IMR-90 (cell line): ENCODE measurements at regions not wholly inside any gene's neighbourhood (a gene's known extent, or its start where the extent isn't known, plus 50 kb on each side); places are given as distances from the start of the nearest gene placed in this dataset.

Experiments used
- ATAC-seq: fragments of 200-7000 bp; cut with Tn5 transposase; 2 replicates; pipeline ENCODE4 v1.9.1; 2020; ENCODE audit warnings: low read depth, mild to moderate bottlenecking, moderate library complexity
- BruUV-seq: library from RNA; stranded (reverse); fragments of 400-500 nt; replicated peaks from 2 replicates; lab custom pipeline; 2021; lab: Mats Ljungman, UMichigan
- CTCF ChIA-PET: fragments of 300-600 bp; formaldehyde crosslinking; extraction: SDS; loops from one replicate; lab custom pipeline; 2021; ENCODE audit warnings: antibody characterized with exemption; lab: Yijun Ruan, JAX
- POLR2A ChIA-PET: fragments of 300-600 bp; sonication (Branson Sonifier 250); formaldehyde crosslinking; loops from one replicate; lab custom pipeline; 2022; ENCODE audit warnings: antibody characterized with exemption; ENCODE audit not compliant: unreplicated experiment; lab: Charles Lee
- DNase-seq: peaks from one replicate; pipeline ENCODE4 v3.0.0; 2013
- H2AFZ ChIP-seq: replicated peaks from 2 replicates; pipeline ENCODE3; 2013; ENCODE audit warnings: low read length, mild to moderate bottlenecking; ENCODE audit not compliant: poor library complexity
- H2AK5ac ChIP-seq: 2 replicates; pipeline ENCODE4 v1.6.1; 2013; ENCODE audit warnings: low read depth, low read length, inconsistent platforms
- H2AK9ac ChIP-seq: replicated peaks from 2 replicates; pipeline ENCODE3; 2013; ENCODE audit warnings: mild to moderate bottlenecking, low read depth, low read length, moderate library complexity; ENCODE audit not compliant: poor library complexity
- H2BK120ac ChIP-seq: 2 replicates; pipeline ENCODE4 v1.6.1; 2013; ENCODE audit warnings: low read depth, low read length, inconsistent platforms
- H2BK15ac ChIP-seq: 3 replicates; pipeline ENCODE4 v1.6.1; 2013; ENCODE audit warnings: low read depth, low read length, inconsistent platforms
- H2BK20ac ChIP-seq: 2 replicates; pipeline ENCODE4 v1.6.1; 2013; ENCODE audit warnings: low read depth, mild to moderate bottlenecking, inconsistent platforms, low read length, moderate library complexity
- H2BK5ac ChIP-seq: 2 replicates; pipeline ENCODE4 v1.6.1; 2013; ENCODE audit warnings: mild to moderate bottlenecking, low read depth, low read length, inconsistent platforms; ENCODE audit not compliant: poor library complexity, severe bottlenecking
- H3K14ac ChIP-seq: replicated peaks from 2 replicates; pipeline ENCODE4 v1.6.1; 2013; ENCODE audit warnings: low read depth, low read length, inconsistent platforms
- H3K18ac ChIP-seq: 2 replicates; pipeline ENCODE4 v1.6.1; 2013; ENCODE audit warnings: low read depth, low read length, control low read depth
- H3K23ac ChIP-seq: 2 replicates; pipeline ENCODE4 v1.6.1; 2013; ENCODE audit warnings: low read depth, low read length, inconsistent platforms
- H3K27ac ChIP-seq: 2 replicates; pipeline ENCODE4 v1.5.1; 2013; ENCODE audit warnings: mild to moderate bottlenecking, control low read depth, low read length; ENCODE audit not compliant: insufficient read depth
- H3K27me3 ChIP-seq: 2 replicates; pipeline ENCODE4 v1.6.1; 2013; ENCODE audit warnings: low read length; ENCODE audit not compliant: control insufficient read depth, insufficient read depth
- H3K36me3 ChIP-seq: 2 replicates; pipeline ENCODE4 v1.6.1; 2013; ENCODE audit warnings: low read length, mixed read lengths; ENCODE audit not compliant: control insufficient read depth, insufficient read depth
- H3K4ac ChIP-seq: 2 replicates; pipeline ENCODE4 v1.6.1; 2013; ENCODE audit warnings: low read depth, low read length, inconsistent platforms
- H3K4me1 ChIP-seq: 2 replicates; pipeline ENCODE4 v1.6.1; 2013; ENCODE audit warnings: low read length, mixed read lengths; ENCODE audit not compliant: control insufficient read depth, insufficient read depth
- H3K4me2 ChIP-seq: 2 replicates; pipeline ENCODE4 v1.6.1; 2013; ENCODE audit warnings: low read depth, mild to moderate bottlenecking, control low read depth, low read length, moderate library complexity
- H3K4me3 ChIP-seq: 2 replicates; pipeline ENCODE4 v1.5.1; 2013; ENCODE audit warnings: low read depth, mild to moderate bottlenecking, control low read depth, low read length, moderate library complexity; ENCODE audit not compliant: insufficient read depth
- H3K56ac ChIP-seq: 2 replicates; pipeline ENCODE4 v1.6.1; 2013; ENCODE audit warnings: low read length, inconsistent platforms; ENCODE audit not compliant: insufficient read depth; ENCODE audit errors: extremely low read depth
- H3K79me1 ChIP-seq, 2 experiments: 2 replicates each; pipeline ENCODE4 v1.6.1; 2013; ENCODE audit warnings: low read length in 2 of 2, inconsistent platforms in 1 of 2, low read depth in 1 of 2
- H3K9ac ChIP-seq: 2 replicates; pipeline ENCODE4 v1.6.1; 2013; ENCODE audit warnings: low read depth, low read length, control low read depth
- H3K9me1 ChIP-seq: 2 replicates; pipeline ENCODE4 v1.6.1; 2013; ENCODE audit warnings: low read length, inconsistent platforms; ENCODE audit not compliant: insufficient read depth
- H3K9me3 ChIP-seq: 2 replicates; pipeline ENCODE4 v1.6.1; 2013; ENCODE audit warnings: low read length; ENCODE audit not compliant: control insufficient read depth, insufficient read depth
- H4K20me1 ChIP-seq: 2 replicates; pipeline ENCODE4 v1.6.1; 2013; ENCODE audit warnings: low read length, inconsistent platforms; ENCODE audit not compliant: insufficient read depth
- H4K5ac ChIP-seq: 2 replicates; pipeline ENCODE4 v1.6.1; 2013; ENCODE audit warnings: mild to moderate bottlenecking, low read depth, low read length, control low read depth
- H4K8ac ChIP-seq, 2 experiments: 2 replicates each; pipeline ENCODE4 v1.6.1; 2013; ENCODE audit warnings: low read depth in 2 of 2, low read length in 2 of 2, control low read depth in 1 of 2, inconsistent platforms in 1 of 2
- H4K91ac ChIP-seq: 2 replicates; pipeline ENCODE4 v1.6.1; 2013; ENCODE audit warnings: low read depth, low read length, inconsistent platforms; ENCODE audit not compliant: insufficient read depth
- BHLHE40 ChIP-seq: fragments of 150-350 bp; IDR thresholded peaks from 2 replicates; pipeline ENCODE4 v1.6.1; 2016; ENCODE audit warnings: mild to moderate bottlenecking, low read depth, low read length
- MAFK ChIP-seq: IDR thresholded peaks from 2 replicates; pipeline ENCODE4 v1.6.1; 2012; ENCODE audit warnings: low read depth, low read length, improper control_type of control experiment
- MXI1 ChIP-seq: IDR thresholded peaks from 2 replicates; pipeline ENCODE4 v1.6.1; 2012; ENCODE audit warnings: low read depth, mild to moderate bottlenecking, low read length, moderate library complexity, borderline replicate concordance
- POLR2A ChIP-seq: IDR thresholded peaks from 2 replicates; pipeline ENCODE4 v1.6.1; 2012; ENCODE audit warnings: mild to moderate bottlenecking, low read depth, low read length
- RCOR1 ChIP-seq: IDR thresholded peaks from 2 replicates; pipeline ENCODE4 v1.6.1; 2012; ENCODE audit warnings: mild to moderate bottlenecking, low read length, improper control_type of control experiment; ENCODE audit not compliant: insufficient replicate concordance
- RFX5 ChIP-seq: IDR thresholded peaks from 2 replicates; pipeline ENCODE4 v1.8.0; 2012; ENCODE audit warnings: low read depth, mild to moderate bottlenecking, low read length, moderate library complexity
- WGBS, 2 experiments: methylation state at CpG; one replicate each; pipeline versions ENCODE4 v1.1.5 to v1.1.7; 2013; ENCODE audit warnings: missing lambda C conversion rate in 2 of 2; ENCODE audit not compliant: insufficient read length in 1 of 2; ENCODE audit errors: extremely low coverage in 2 of 2; 5-methylcytosine and 5-hydroxymethylcytosine counted together
- dilution Hi-C: fragments of 300-500 bp; cut with HindIII; formaldehyde crosslinking; loops from one replicate; pipeline ENCODE4 v1.14.3; 2018; ENCODE audit warnings: low sequenced_read_pairs; ENCODE audit not compliant: unreplicated experiment
- in situ Hi-C: fragments of 300-500 bp; cut with MboI; formaldehyde crosslinking; loops from 3 replicates; pipeline ENCODE4 v1.14.3; 2019; ENCODE audit warnings: low sequenced_read_pairs, inconsistent platforms, mixed read lengths
- intact Hi-C: fragments of 100-400 bp; cut with micrococcal nuclease; formaldehyde crosslinking; loops from 2 replicates; pipeline ENCODE4 v1.10.0; 2022
- TF ChIP-seq, protein P1 (sequence below): fragments of 150-350 bp; IDR thresholded peaks from 2 replicates; pipeline ENCODE4 v1.6.1; 2016; ENCODE audit warnings: low read depth, mild to moderate bottlenecking, low read length, moderate library complexity, borderline replicate concordance
- TF ChIP-seq, protein P2 (sequence below): conservative IDR thresholded peaks from 2 replicates; pipeline ENCODE4 v1.5.1; 2012; ENCODE audit warnings: mild to moderate bottlenecking, low read depth, low read length, improper control_type of control experiment

DNA sequence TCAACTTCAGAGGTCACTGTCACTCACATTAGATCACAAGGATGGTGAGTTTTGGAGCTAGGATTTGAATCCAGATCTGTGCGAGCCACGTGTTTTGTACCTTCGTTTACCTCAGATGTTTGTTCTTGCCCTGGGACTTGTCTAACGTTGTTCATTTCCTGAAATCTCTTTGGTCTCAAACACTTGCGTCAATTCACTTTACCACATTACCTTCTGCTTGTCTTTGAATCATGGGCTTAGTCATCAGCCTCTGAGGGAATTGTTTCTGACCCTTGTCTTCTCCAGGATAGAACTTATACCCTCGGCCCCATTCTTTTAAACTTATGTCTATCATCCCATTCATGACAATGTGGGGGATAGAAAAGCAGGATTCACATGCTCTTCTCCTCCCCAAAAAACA is 282.7 kb downstream of the DCDC2C start:
- H3K4ac ChIP-seq, result no peak overlapping the region
- no peak overlapping the region for H3K27ac ChIP-seq
- H2BK15ac ChIP-seq, result no peak overlapping the region
- H2AFZ ChIP-seq, result no peak overlapping the region
- no peak for DNase-seq
- in situ Hi-C loops, result no loop called here
- H2BK120ac ChIP-seq, result no peak overlapping the region
- no peaks in the 10 kb centered on the region for H4K20me1 ChIP-seq
- no peaks in the 10 kb centered on the region for H3K79me1 ChIP-seq
- WGBS, 2 experiments, result 41% methylated on average over 2 of the region's 6 CpGs; no CpG with 5 or more reads in 1 of the 2 experiments
- H3K36me3 ChIP-seq, result no peaks in the 10 kb centered on the region
- dilution Hi-C loops, result no loop called here
- no peaks in the 10 kb centered on the region for H3K4me1 ChIP-seq
- peaks cover 17% of the 10 kb centered on the region for H3K9me3 ChIP-seq
- no peak overlapping the region for H2BK5ac ChIP-seq
- H3K4me3 ChIP-seq, result no peak overlapping the region
- no TSS peak for BruUV-seq
- no peak overlapping the region for H2AK5ac ChIP-seq
- H3K9ac ChIP-seq, result no peak overlapping the region
- intact Hi-C loops, result no loop called here
- H3K56ac ChIP-seq, result no peak overlapping the region
- POLR2A ChIA-PET, result no interaction called here
- no peaks in the 10 kb centered on the region for H3K9me1 ChIP-seq
- no peak overlapping the region for H3K14ac ChIP-seq
- no peak for ATAC-seq
- H2AK9ac ChIP-seq, result no peak overlapping the region
- no peak overlapping the region for H3K4me2 ChIP-seq
- CTCF ChIA-PET, result no interaction called here
- no peak overlapping the region for H3K23ac ChIP-seq
- no peak overlapping the region for H4K8ac ChIP-seq
- H3K27me3 ChIP-seq, result no peaks in the 10 kb centered on the region
- no peak overlapping the region for H3K18ac ChIP-seq
- H2BK20ac ChIP-seq, result no peak overlapping the region
- TF ChIP-seq, protein P1, sequence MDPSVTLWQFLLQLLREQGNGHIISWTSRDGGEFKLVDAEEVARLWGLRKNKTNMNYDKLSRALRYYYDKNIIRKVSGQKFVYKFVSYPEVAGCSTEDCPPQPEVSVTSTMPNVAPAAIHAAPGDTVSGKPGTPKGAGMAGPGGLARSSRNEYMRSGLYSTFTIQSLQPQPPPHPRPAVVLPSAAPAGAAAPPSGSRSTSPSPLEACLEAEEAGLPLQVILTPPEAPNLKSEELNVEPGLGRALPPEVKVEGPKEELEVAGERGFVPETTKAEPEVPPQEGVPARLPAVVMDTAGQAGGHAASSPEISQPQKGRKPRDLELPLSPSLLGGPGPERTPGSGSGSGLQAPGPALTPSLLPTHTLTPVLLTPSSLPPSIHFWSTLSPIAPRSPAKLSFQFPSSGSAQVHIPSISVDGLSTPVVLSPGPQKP, result no peak
- no peak for TF ChIP-seq MAFK
- TF ChIP-seq MXI1, result no peak
- TF ChIP-seq, protein P2, sequence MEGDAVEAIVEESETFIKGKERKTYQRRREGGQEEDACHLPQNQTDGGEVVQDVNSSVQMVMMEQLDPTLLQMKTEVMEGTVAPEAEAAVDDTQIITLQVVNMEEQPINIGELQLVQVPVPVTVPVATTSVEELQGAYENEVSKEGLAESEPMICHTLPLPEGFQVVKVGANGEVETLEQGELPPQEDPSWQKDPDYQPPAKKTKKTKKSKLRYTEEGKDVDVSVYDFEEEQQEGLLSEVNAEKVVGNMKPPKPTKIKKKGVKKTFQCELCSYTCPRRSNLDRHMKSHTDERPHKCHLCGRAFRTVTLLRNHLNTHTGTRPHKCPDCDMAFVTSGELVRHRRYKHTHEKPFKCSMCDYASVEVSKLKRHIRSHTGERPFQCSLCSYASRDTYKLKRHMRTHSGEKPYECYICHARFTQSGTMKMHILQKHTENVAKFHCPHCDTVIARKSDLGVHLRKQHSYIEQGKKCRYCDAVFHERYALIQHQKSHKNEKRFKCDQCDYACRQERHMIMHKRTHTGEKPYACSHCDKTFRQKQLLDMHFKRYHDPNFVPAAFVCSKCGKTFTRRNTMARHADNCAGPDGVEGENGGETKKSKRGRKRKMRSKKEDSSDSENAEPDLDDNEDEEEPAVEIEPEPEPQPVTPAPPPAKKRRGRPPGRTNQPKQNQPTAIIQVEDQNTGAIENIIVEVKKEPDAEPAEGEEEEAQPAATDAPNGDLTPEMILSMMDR, result no peak
- TF ChIP-seq RCOR1, result no peak
- no peak for TF ChIP-seq POLR2A
- no peak for TF ChIP-seq BHLHE40
- TF ChIP-seq RFX5, result no peak
- H4K91ac ChIP-seq, result no peak overlapping the region
- H4K5ac ChIP-seq, result no peak overlapping the region
